ENCODE measurements at regions not wholly inside any gene's neighbourhood (a gene's known extent, or its start where the extent isn't known, plus 50 kb on each side); places are given as distances from the start of the nearest gene placed in this dataset.

DNA sequence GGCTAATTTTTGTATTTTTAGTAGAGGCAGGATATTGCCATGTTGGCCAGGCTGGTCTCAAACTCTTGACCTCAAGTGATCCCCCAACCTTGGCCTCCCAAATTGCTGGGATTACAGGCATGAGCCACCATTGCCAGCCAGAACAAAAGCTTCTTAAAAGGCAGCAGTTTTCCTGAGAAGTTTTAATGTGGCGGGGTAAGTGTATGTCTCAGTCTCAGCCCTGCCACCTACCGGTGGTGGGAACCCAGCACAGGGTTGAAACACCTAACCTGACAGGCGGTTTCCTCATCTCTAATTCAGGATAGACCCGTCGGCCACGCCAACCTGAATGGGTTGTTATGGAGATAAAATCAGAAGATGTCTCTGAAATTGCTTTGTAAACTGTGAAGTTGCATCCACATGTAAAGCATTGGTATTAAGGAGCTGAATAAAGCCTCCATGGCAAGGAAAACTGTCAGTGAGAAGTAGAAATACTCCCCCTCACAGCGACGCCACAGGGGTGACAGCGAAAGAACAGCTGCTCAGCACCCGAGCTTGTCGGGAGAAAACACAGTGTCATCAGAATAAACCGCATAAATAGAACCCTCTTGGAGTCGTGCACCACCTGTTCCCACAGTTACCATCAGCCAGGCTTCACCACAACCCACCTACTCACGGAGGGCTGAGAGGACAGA is 165.9 kb upstream of the NCAM1 start:
- Histone ChIP-seq H4K20me1 (ENCODE audit: insufficient read depth) (no peaks in the 10 kb centered on the region), H3K4me1 (ENCODE audit: control insufficient read depth in 1 of 2, insufficient read depth in 2 of 2, low read length in 2 of 2) (no peaks in the 10 kb centered on the region), H3K4me3 (replicated peaks in 1 of 2; ENCODE audit: low read depth in 1 of 2, low read length in 2 of 2) (no peak overlapping the region), H3K36me3 (ENCODE audit: control insufficient read depth in 1 of 2, insufficient read depth in 2 of 2, low read length in 2 of 2) (no peaks in the 10 kb centered on the region), H2AFZ (ENCODE audit: low read depth, low read length, poor library complexity, severe bottlenecking) (no peak overlapping the region), H3K9me3 (ENCODE audit: control insufficient read depth in 1 of 2, insufficient read depth in 1 of 2, low read depth in 1 of 2, low read length in 2 of 2) (no peaks in the 10 kb centered on the region), H3K4me2 (ENCODE audit: low read length) (no peak overlapping the region), H3K27me3 (ENCODE audit: insufficient read depth, low read length) (0 out of 2 replicates have a peak, but pooled peaks cover 5% of the 10 kb centered on the region), H3K9me2 (ENCODE audit: insufficient read depth) (no peaks in the 10 kb centered on the region), H3K9ac (ENCODE audit: low read length) (no peak overlapping the region), H3K27ac (ENCODE audit: low read depth, low read length) (no peak overlapping the region), H3K79me2 (ENCODE audit: insufficient read depth, low read length) (no peaks in the 10 kb centered on the region)
- ChIA-PET CTCF (interaction anchor here (0.6 to 3.5 kb wide), 15 partner anchors 11 to 1467 kb away, joined by 3 to 70 read pairs (median 4); no protein-coding TSS in a partner anchor), POLR2A (interaction anchor here (1.1 kb wide), 1 partner anchor 207 kb away, joined by 3 read pairs; no protein-coding TSS in a partner anchor), RAD21 (ENCODE audit: low non-redundant PET in 1 of 2, low total read pairs in 2 of 2, uncharacterized antibody in 2 of 2, unreplicated experiment in 2 of 2) (interaction anchor here (0.9 to 1.9 kb wide), 2 partner anchors 207 kb away, joined by 6 to 11 read pairs; no protein-coding TSS in a partner anchor)
- peak; percentile 97 for ATAC-seq
- no peak for TF ChIP-seq SRF (IDR thresholded peaks at IDR 0.05; ENCODE audit: low read depth)
- TF ChIP-seq, protein P1, sequence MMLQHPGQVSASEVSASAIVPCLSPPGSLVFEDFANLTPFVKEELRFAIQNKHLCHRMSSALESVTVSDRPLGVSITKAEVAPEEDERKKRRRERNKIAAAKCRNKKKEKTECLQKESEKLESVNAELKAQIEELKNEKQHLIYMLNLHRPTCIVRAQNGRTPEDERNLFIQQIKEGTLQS (IDR thresholded peaks at IDR 0.05), result no peak
- TF ChIP-seq RAD21 (IDR thresholded peaks at IDR 0.05; ENCODE audit: low read depth), result peak; percentile 67
- TF ChIP-seq, protein P2, sequence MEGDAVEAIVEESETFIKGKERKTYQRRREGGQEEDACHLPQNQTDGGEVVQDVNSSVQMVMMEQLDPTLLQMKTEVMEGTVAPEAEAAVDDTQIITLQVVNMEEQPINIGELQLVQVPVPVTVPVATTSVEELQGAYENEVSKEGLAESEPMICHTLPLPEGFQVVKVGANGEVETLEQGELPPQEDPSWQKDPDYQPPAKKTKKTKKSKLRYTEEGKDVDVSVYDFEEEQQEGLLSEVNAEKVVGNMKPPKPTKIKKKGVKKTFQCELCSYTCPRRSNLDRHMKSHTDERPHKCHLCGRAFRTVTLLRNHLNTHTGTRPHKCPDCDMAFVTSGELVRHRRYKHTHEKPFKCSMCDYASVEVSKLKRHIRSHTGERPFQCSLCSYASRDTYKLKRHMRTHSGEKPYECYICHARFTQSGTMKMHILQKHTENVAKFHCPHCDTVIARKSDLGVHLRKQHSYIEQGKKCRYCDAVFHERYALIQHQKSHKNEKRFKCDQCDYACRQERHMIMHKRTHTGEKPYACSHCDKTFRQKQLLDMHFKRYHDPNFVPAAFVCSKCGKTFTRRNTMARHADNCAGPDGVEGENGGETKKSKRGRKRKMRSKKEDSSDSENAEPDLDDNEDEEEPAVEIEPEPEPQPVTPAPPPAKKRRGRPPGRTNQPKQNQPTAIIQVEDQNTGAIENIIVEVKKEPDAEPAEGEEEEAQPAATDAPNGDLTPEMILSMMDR (IDR thresholded peaks at IDR 0.05 in 2 of 3, conservative IDR thresholded peaks at IDR 0.05 in 1 of 3; ENCODE audit: borderline replicate concordance in 1 of 3, insufficient read depth in 1 of 3, low read depth in 2 of 3, low read length in 2 of 3), result peak; percentile 69 to 91 (median 82); a peak in 5 of 6 replicates
- BruUV-seq (replicated peaks), result no TSS peak
- DNase-seq (ENCODE audit: low read depth, low spot score), result peak; percentile 38
- intact Hi-C loops (cut with micrococcal nuclease), result loop anchor here (1.0 to 5.0 kb wide), 3 partner anchors 207 to 576 kb away; no protein-coding TSS in a partner anchor

Data from HCT116 (cell line).